HG03045 (cell line): ENCODE measurements at regions not wholly inside any gene's neighbourhood (a gene's known extent, or its start where the extent isn't known, plus 50 kb on each side); places are given as distances from the start of the nearest gene placed in this dataset.
"Not testable (repeated sequence)": the region's sequence is repeated elsewhere in the genome, so short reads cannot be mapped to it uniquely, and the experiment has no call there.

Experiments
- ATAC-seq: cut with Tn5 transposase; IDR thresholded peaks from one replicate; pipeline ENCODE4 v1.9.1; 2021; ENCODE audit warnings: mild to moderate bottlenecking, moderate library complexity; ENCODE audit not compliant: unreplicated experiment

DNA sequence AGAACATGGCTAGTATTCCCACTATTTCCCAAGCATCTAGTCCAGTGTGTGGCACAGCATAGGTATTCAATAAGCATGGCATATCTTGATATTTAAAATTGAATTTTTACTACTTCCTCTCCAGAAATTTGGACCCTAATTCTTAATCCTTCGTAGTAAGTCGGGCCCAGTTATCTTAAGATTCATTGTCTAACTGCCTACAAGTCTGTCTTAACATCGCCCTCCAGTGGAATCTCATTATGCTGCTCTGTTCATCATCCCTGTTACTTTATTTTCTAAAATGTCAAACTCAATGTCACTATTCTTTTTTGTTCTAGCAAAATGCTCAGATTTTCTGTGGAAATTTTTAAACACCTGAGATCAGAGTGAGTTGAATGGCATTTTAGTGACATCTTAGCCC, 606.2 kb downstream of the KLHL13 start:
- no peak for ATAC-seq

DNA sequence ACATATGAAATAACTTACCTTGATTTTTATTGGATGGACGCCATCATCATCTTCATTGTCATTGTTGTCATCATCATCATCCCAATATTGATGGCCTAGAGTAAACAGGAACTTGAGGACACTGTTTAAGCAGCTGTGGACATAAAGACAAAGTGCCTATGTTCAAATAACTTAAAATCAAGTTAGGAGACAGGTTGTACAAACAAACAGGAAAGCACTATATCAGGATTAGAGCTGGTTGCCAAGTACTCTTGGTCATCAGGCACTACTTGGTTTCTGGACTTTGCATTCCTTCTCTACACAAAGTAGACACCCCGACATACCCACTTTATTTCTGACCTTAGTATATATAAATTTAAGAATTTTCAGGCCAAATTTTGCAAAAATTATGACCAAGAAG, 608.6 kb downstream of the KLHL13 start:
- no peak for ATAC-seq

DNA sequence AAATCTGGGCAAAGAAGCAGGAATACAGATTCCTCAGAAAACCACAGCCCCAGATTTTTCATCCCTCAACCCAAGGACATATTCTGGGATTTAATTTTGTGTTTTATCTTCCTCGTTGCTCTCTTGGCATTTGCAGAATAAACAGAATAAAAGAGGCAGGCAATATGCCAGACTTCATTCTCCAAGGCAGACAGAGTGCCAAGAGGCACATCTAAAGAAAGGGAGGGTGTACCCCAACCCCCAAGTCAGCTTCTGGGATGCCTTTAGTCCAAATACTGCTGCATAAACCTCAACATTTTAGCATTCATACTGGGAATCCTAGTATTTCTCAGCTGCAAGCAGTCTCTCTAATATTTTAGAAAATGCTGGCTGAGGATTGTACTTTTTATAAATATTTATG, 629.2 kb downstream of the KLHL13 start:
- ATAC-seq, result no peak

DNA sequence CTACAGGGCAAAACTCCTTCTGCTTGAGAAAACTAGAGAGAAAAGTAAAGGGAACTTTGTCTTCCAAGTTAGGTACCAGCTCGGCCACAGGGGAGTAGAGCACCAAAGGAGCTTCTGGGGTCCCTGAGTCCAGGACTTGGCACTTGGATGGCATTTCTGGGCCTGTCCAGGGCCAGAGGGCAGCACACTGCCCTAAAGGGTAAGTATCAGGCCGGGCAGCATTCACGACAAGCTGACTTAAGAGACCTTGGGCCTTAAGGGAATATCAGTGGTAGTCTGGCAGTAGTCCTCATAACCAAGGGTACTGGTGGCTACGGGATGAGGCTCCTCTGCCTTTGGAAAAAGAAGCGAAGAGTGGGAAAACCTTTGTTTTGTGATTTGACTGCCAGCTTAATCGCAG, 632.7 kb downstream of the KLHL13 start:
- no peak for ATAC-seq

DNA sequence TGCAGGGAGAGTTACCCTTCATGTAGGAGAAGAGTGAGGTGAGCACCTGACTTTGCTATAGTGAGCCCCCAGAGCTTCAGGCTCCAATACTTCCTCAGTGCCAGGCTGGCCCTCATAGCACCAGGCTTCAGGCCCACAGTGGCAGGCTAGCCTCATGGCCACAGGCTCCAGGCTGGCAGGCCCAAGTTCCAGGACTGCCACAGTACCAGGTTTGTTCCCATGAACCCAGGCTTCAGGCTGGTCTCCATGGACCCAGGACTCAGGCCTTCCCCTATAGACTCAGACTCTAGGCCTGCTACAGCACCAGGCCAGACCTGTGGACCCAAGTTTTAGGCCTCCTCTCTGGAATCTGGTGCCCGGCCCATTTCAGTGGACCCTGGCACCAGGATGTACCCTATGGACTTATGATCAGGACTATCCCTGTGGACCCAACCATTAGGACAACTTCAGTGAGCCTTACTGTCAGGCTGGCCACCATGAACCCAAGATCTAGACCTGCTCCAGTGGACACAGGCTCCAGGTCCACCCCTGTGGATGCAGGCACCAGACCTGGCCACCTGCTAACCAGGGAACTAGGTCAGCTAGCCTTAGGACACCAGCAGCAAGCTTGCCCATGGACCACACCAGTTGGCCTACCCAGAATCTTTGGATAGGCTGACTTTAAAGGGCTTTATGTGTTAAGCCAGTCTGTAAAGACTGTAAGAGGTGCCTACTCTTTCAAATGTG, 658.2 kb downstream of the KLHL13 start:
- no peak for ATAC-seq

DNA sequence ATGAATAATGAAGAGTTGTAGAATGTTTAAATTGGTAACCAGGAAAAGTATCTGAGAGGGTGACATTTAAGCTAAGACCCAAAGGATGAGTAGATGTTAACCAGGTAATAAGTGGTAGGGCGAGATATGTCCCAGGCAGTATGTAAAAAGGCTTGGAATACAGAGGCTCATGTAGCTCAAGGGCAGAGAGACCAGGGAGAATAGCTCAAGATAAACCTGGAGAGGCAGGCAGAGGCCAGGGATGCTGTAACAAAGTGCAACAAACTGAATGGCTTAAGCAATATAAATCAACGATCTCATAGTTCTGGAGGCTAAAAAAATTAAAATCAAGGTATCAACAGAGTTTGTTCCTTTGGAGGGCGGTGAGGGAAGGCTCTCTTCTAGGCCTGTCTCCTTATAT, 660.8 kb downstream of the KLHL13 start:
- ATAC-seq, result no peak

DNA sequence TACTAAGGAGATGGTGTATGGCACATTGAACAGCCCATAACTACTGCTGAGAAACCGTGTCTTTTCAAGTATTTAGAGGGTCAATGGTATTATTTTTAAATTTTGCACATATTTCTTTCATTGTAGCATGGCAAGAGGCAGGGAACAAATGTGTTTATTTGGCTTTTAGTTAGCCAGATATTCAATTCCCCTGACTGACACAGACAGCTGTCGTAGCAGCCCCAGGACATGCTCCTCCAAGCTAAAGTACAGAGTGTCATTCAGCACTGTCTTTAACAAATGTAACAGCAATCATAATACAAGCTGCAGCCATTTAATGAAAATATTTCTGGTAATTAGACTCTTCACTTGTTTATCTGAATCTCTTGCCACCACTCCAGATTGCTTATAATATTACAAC, 687.1 kb downstream of the KLHL13 start:
- no peak for ATAC-seq

DNA sequence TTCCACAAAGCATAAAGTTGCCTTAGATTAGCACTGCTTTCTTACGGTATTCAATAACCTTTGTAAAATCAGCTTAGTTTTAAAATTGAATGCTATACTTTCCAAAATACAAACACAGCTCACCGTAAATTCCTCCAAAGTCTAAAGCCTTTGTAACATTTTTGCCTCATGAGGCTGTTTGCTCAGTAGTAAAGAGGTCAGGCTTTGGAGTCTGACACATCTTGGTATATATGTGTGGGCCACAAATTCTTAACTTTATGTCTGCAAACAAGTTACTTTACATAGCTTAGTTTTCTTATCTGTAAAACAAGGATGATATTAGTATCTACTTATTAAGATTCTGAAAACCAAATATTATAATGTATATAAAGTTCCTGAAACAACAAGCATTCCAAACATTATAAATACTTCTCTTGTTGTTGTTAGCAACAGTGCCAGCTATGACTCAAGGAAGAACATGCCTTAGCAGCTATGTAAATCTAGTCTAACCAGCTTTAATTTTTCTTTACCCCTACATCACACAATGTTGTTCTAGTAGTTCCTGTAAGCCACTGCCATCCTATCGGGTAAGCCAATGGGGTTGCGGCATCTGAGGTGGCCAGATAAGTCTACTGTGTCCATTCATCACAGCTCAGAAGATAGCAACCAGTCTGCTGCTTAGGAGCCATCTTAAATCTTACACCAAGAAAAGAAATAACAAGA, 709.0 kb downstream of the KLHL13 start:
- no peak for ATAC-seq

DNA sequence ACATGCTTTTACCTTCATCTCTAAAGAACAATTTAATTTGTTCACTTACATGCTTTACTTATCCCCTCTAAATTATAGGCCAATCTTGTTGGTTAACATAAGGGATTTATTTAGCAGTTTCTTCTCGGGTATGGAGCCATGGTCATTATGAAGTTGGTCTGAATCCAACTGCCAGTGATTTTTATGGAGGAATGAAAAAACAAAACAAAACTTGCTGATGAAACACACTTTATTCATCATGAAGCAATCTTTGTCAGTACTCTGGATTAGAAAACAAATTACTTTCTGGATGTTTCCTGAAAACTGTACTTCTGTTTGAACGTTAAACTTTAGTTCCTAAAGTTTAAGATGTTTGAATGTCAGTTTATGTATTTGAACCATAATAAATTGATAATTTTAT, 715.8 kb downstream of the KLHL13 start:
- ATAC-seq, result no peak

DNA sequence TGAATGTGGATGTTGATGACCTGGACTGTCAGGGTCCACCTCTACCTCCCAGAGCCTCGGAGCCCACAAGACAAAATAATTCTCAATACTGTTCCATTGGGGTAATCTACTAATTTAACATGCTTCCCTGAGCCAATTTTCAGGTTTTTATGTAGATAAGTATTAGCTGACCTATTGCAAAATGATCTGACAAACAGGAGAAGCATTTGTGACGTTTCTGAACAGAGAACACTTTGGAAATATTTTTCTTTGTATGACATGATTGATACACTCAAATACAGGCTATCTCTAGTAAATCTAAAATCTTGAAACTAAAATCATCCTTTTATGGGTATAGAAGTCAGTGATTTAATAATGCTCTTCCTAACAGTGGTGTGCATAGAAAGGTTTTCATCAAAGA, 716.6 kb downstream of the KLHL13 start:
- no peak for ATAC-seq

DNA sequence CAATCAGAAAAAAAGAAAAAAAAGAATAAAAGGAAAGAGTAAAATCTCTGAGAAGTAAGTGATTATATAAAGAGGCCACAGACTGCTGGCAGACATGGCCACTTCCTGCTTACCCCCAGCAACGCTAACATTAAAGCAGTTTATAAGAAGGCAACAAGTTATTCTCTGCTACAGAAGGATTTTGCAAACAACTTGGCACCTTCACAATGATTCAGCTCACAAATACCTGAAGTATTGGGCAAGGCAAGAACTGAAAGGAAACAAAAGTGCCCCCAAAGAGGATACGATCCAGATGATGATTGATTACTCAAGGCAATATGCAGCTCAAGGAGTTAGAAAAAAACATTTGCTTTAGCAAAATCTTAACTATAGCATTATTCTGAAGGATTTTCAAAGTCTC, 718.8 kb downstream of the KLHL13 start:
- no peak for ATAC-seq

DNA sequence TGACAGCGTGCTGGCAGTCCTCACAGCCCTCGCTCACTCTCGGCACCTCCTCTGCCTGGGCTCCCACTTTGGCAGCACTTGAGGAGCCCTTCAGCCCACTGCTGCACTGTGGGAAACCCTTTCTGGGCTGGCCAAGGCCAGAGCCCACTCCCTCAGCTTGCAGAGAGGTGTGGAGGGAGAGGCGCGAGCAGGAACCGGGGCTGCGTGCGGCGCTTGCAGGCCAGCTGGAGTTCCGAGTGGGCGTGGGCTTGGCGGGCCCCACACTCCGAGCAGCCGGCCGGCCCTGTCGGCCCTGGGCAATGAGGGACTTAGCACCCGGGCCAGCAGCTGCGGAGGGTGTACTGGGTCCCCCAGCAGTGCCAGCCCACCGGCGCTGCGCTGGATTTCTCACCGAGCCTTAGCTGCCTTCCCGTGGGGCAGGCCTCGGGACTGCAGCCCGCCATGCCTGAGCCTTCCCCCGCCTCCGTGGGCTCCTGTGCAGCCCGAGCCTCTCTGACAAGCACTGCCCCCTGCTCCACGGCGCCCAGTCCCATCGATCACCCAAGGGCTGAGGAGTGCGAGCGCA, 722.0 kb downstream of the KLHL13 start:
- ATAC-seq, result not testable (repeated sequence)

DNA sequence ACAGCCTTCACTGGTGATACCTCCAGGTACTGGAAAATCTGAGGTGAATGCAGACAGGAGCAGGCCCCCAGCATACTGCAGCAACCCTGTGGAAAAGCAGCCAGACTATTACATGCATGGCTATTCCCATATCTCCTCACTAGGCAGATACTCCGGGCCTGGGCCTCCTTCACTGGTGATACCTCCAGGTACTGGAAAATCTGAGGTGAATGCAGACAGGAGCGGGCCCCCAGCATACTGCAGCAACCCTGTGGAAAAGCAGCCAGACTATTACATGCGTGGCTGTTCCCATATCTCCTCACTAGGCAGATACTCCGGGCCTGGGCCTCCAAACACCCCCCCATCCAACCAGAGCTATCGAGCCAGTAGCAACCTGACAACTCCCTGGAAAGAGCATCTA, 724.2 kb downstream of the KLHL13 start:
- ATAC-seq, result not testable (repeated sequence)

DNA sequence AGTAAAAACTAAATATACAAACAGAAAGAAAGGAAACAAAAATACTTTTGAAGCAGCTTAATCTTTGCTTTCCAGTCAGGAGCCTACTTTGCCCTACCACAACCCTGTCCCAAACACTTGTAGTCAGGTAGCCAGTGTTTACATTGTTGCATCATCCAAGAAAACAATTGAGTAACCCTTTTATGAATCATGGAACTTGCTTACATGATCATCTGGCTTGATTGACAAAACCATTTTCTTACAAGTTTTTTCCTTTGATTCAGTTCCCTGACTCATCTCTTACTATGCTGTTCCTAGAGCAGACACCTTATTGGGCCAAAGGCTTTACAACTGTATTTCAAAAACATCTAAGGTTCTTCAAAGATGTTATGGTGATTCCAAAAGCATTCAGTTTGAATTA, 740.1 kb downstream of the KLHL13 start:
- no peak for ATAC-seq

DNA sequence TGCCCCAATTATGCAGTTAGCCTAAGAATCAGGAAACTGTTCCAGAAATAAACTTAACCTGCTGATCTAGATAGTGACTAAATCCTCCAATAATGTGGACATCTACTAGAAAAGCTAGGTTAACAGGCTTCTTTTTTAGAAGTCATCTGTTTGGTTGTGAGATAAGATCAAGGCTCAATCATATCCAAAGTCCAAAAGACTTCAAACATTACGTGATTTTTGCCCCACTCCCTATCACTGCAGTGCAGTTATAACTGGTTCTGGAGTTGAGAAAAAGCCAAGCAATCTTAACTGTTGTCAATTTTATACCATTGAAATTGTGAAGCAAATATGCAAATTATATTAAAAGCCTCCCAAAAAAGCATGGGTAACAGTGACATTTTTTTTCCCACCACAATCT, 781.4 kb downstream of the KLHL13 start:
- ATAC-seq, result no peak

DNA sequence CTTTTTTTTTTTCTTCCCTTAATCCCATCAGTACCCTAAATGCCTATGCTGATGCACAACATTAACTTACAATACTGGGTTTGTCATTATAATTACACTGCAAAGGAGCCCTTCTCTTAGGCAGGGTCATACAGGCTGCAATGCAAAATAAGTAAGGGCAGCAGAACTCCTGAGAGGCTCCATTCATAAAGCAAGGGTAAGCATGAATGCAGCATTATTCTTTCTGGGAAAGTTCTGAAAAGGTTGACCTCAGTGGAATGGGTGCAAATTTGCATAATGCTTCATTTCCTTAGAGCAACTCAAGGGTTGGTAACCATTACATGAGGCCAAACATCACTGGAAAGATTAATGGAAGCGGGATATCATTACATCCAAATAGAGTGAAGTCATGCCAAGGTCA, 789.2 kb downstream of the KLHL13 start:
- ATAC-seq, result no peak

DNA sequence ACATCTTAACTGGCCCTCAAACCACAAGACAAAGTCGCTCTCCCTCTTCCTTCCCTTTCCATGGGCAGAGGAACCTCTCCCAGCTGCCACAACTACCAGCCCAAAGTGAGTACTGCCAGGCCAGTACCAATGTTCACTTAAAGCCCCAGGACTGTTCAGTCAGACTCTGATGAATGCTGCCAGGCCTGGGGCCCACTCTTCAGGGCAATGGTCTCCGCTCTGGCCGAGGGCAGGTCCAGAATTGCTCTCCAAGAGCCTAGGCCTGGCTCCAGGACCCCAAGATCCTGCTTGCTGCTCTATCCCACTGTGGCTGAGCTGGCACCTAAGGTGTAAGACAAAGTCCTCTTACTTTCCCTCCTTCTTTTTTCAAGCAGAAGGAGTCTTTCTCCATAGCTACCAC, 790.9 kb downstream of the KLHL13 start:
- ATAC-seq, result no peak

DNA sequence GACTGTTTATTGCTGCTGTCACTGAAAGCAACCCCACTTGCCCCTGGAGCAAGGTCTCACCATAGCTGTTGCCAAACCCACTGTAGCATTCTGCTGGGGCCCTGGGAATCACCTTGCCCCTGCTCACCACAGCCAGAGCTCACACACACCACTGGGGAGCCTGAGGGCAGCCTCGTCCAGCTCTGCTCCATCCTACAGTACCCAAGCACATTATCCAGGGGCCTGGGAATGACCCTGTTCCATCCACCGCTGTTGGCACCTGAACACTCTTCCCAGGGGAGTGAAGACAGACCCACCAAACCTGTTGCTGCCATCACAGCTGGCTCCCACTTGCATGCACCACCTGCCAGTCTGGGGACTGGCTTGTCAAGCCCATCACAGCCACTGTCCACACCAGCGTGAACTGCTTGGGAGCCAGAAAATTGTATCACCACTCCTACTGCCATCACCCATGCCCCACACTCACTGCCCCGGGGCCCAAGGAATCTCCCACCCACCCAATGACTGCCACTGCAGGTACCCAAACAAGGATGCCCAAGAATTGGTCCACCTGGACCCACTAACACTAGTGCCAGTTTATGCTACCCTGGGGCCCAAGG, 811.3 kb downstream of the KLHL13 start:
- ATAC-seq, result no peak

DNA sequence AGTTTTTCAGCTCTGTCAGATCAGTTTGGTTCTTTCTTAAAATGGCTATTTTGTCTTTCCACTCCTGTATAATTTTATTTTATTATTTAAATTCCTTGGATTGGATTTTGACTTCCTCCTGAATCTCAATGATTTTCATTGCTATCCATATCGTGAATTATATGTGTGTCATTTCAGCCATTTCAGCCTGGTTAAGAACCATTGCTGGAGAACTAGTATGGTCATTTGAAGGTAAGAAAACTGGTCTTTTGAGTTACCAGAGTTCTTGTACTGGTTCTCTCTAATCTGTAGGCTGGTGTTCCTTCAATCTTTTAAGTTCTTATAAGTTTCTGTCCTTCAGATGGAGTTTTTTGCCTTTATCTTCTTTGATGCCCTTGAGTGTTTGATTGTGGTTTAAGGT, 815.5 kb downstream of the KLHL13 start:
- ATAC-seq, result no peak

DNA sequence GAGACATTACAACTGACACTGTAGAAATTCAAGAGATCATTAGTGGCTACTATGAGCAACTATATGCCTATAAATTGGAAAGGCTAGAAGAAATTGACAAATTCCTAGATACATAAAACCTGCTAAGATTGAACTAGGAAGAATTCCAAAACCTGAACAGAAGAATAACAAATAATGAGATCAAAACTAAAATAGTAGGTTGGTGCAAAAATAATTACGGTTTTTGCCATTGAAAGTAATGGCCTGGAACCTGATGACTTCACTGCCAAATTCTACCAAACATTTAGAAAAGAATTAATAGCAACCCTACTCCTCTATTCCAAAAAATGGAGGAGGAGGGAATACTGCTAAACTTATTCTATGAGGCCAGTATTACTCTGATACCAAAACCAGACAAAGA, 824.9 kb downstream of the KLHL13 start:
- no peak for ATAC-seq

DNA sequence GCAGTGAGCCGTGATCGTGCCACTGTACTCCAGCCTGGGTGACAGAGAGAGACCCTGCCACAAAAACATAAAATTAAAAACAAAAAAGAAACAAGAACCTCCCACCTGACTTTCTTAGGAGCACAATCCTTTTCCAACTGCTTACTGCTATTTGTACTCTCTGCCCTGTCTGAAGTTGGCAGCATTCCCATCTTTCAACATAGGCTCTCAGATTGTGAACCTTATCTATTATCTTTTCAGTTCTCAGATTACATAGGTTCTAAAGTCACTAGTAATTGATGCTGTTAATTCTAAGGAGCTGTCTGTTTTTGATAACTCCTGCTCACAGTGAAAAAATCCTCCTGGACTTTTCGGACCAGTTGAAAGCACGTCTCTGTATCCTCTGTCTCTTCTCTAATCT, 812.2 kb upstream of the CT83 start:
- no peak for ATAC-seq
